ENCODE measurements at regions not wholly inside any gene's neighbourhood (a gene's known extent, or its start where the extent isn't known, plus 50 kb on each side); places are given as distances from the start of the nearest gene placed in this dataset.

- Histone ChIP-seq H4K20me1 (ENCODE audit: insufficient read depth) (no peaks in the 10 kb centered on the region), H3K27me3 (ENCODE audit: insufficient read depth, low read depth, low read length) (no peaks in the 10 kb centered on the region), H3K9me2 (ENCODE audit: insufficient read depth, low read length) (no peaks in the 10 kb centered on the region), H2AFZ (ENCODE audit: low read depth, low read length) (no peak overlapping the region), H3K4me3 (ENCODE audit: low read length) (no peak overlapping the region), H3K79me2 (replicated peaks; ENCODE audit: insufficient read depth, low read length) (peaks cover 12% of the 10 kb centered on the region), H3K9ac (ENCODE audit: low read length) (no peak overlapping the region), H3K9me3 (ENCODE audit: low read length) (no peaks in the 10 kb centered on the region), H3K4me2 (ENCODE audit: low read length) (no peak overlapping the region), H3K36me3 (ENCODE audit: insufficient read depth, low read length) (peaks cover 4% of the 10 kb centered on the region), H3F3A (ENCODE audit: insufficient read depth, low read length, poor library complexity, severe bottlenecking) (no peaks in the 10 kb centered on the region), H3K27ac (ENCODE audit: low read length) (no peak overlapping the region)
- TF ChIP-seq TAF1 (IDR thresholded peaks at IDR 0.05; ENCODE audit: low read depth) (no peak), SMC3 (conservative IDR thresholded peaks at IDR 0.05; ENCODE audit: poor library complexity) (no peak), POLR2AphosphoS5 (IDR thresholded peaks at IDR 0.05) (no peak), EP300 (conservative IDR thresholded peaks at IDR 0.05; ENCODE audit: poor library complexity, severe bottlenecking) (no peak)
These were observed 106.7 kb upstream of the SOD1 start for GRCh38 chr21:31552826-31553225.

GRCh38 chr21:31550070-31550469 is 109.4 kb upstream of the SOD1 start:
- no peak for TF ChIP-seq POLR2AphosphoS5 (IDR thresholded peaks at IDR 0.05)
- TF ChIP-seq REST (IDR thresholded peaks at IDR 0.05; ENCODE audit: borderline replicate concordance), result no peak
- TF ChIP-seq EZH2 (IDR thresholded peaks at IDR 0.05; ENCODE audit: borderline replicate concordance, insufficient read depth, low read length, poor library complexity, severe bottlenecking), result no peak
- TF ChIP-seq MXI1 (conservative IDR thresholded peaks at IDR 0.05; ENCODE audit: poor library complexity, severe bottlenecking), result no peak
- no peak for TF ChIP-seq CTCF (IDR thresholded peaks at IDR 0.05; ENCODE audit: poor library complexity, severe bottlenecking)
- no peak for TF ChIP-seq SMC3 (conservative IDR thresholded peaks at IDR 0.05; ENCODE audit: poor library complexity)
- no peak for TF ChIP-seq TAF1 (IDR thresholded peaks at IDR 0.05; ENCODE audit: low read depth)
- no peak for TF ChIP-seq EP300 (conservative IDR thresholded peaks at IDR 0.05; ENCODE audit: poor library complexity, severe bottlenecking)
- no peak for TF ChIP-seq RAD21 (conservative IDR thresholded peaks at IDR 0.05)

GRCh38 chr21:31548688-31549087 is 110.8 kb upstream of the SOD1 start:
- H3K4me2 ChIP-seq (ENCODE audit: low read length), result no peak overlapping the region
- TF ChIP-seq TAF1 (IDR thresholded peaks at IDR 0.05; ENCODE audit: low read depth) (no peak), REST (IDR thresholded peaks at IDR 0.05; ENCODE audit: borderline replicate concordance) (no peak), EZH2 (IDR thresholded peaks at IDR 0.05; ENCODE audit: borderline replicate concordance, insufficient read depth, low read length, poor library complexity, severe bottlenecking) (no peak), EP300 (conservative IDR thresholded peaks at IDR 0.05; ENCODE audit: poor library complexity, severe bottlenecking) (no peak), RAD21 (conservative IDR thresholded peaks at IDR 0.05) (no peak), CTCF (IDR thresholded peaks at IDR 0.05; ENCODE audit: poor library complexity, severe bottlenecking) (no peak), POLR2AphosphoS5 (IDR thresholded peaks at IDR 0.05) (no peak), SMC3 (conservative IDR thresholded peaks at IDR 0.05; ENCODE audit: poor library complexity) (no peak), MXI1 (conservative IDR thresholded peaks at IDR 0.05; ENCODE audit: poor library complexity, severe bottlenecking) (no peak)
- no peaks in the 10 kb centered on the region for H3K9me2 ChIP-seq (ENCODE audit: insufficient read depth, low read length)
- no peaks in the 10 kb centered on the region for H3K27me3 ChIP-seq (ENCODE audit: insufficient read depth, low read depth, low read length)
- no peak overlapping the region for H3K27ac ChIP-seq (ENCODE audit: low read length)
- H3F3A ChIP-seq (ENCODE audit: insufficient read depth, low read length, poor library complexity, severe bottlenecking), result no peaks in the 10 kb centered on the region
- no peak overlapping the region for H3K9ac ChIP-seq (ENCODE audit: low read length)
- H3K36me3 ChIP-seq (ENCODE audit: insufficient read depth, low read length), result peaks cover 4% of the 10 kb centered on the region
- H2AFZ ChIP-seq (ENCODE audit: low read depth, low read length), result no peak overlapping the region
- H3K9me3 ChIP-seq (ENCODE audit: low read length), result no peaks in the 10 kb centered on the region
- no peak overlapping the region for H3K4me3 ChIP-seq (ENCODE audit: low read length)
- H3K79me2 ChIP-seq (replicated peaks; ENCODE audit: insufficient read depth, low read length), result peaks cover 12% of the 10 kb centered on the region
- no peaks in the 10 kb centered on the region for H4K20me1 ChIP-seq (ENCODE audit: insufficient read depth)

More at GRCh38 chr21:31550070-31550469, 109.4 kb upstream of the SOD1 start:
- Histone ChIP-seq H3K4me2 (ENCODE audit: low read length) (no peak overlapping the region), H3K27ac (ENCODE audit: low read length) (no peak overlapping the region), H4K20me1 (ENCODE audit: insufficient read depth) (no peaks in the 10 kb centered on the region), H3K27me3 (ENCODE audit: insufficient read depth, low read depth, low read length) (no peaks in the 10 kb centered on the region), H3K9ac (ENCODE audit: low read length) (no peak overlapping the region), H2AFZ (ENCODE audit: low read depth, low read length) (no peak overlapping the region), H3K9me2 (ENCODE audit: insufficient read depth, low read length) (no peaks in the 10 kb centered on the region), H3K9me3 (ENCODE audit: low read length) (no peaks in the 10 kb centered on the region), H3F3A (ENCODE audit: insufficient read depth, low read length, poor library complexity, severe bottlenecking) (no peaks in the 10 kb centered on the region), H3K79me2 (replicated peaks; ENCODE audit: insufficient read depth, low read length) (peaks cover 12% of the 10 kb centered on the region), H3K4me3 (ENCODE audit: low read length) (no peak overlapping the region), H3K36me3 (ENCODE audit: insufficient read depth, low read length) (peaks cover 4% of the 10 kb centered on the region)

Measured in neural cell (in vitro differentiated cells).